Gastroesophageal sphincter (tissue), 4 donors: ENCODE measurements at regions not wholly inside any gene's neighbourhood (a gene's known extent, or its start where the extent isn't known, plus 50 kb on each side); places are given as distances from the start of the nearest gene placed in this dataset.

Experiments
- ATAC-seq: fragments of 150-250 bp; one replicate; pipeline ENCODE4 v1.9.1; 2016; ENCODE audit warnings: mild to moderate bottlenecking, moderate library complexity
- H3K27ac ChIP-seq, 4 donors: fragments of 200-600 bp; sonication (generic) in 3 of 4; 1 replicate in 3 of 4; 2 replicates in 1 of 4; pipeline ENCODE4 v1.5.1; 2016 to 2019
- H3K27me3 ChIP-seq: fragments of 200-600 bp; sonication (generic); one replicate; pipeline ENCODE4 v1.5.1; 2019
- H3K36me3 ChIP-seq, 2 donors: fragments of 200-600 bp; sonication (generic); one replicate each; pipeline ENCODE4 v1.5.1; 2019; ENCODE audit warnings: control low read depth in 1 of 2
- H3K4me1 ChIP-seq, 3 donors: fragments of 200-600 bp; sonication (generic); 1 replicate in 2 of 3; 2 replicates in 1 of 3; pipeline ENCODE4 v1.5.1; 2016 to 2019; ENCODE audit warnings: control low read depth in 2 of 3
- H3K4me3 ChIP-seq, 2 donors: fragments of 200-600 bp; sonication (generic); one replicate each; pipeline ENCODE4 v1.5.1; 2019; ENCODE audit warnings: mild to moderate bottlenecking in 1 of 2, moderate library complexity in 1 of 2
- H3K9me3 ChIP-seq, 3 donors: fragments of 200-600 bp; sonication (generic); one replicate each; pipeline ENCODE4 v1.5.1; 2017 to 2019; ENCODE audit warnings: control low read depth in 2 of 3
- EP300 ChIP-seq: sonication (generic); formaldehyde crosslinking; IDR thresholded peaks from one replicate; pipeline ENCODE4 v1.6.1; 2017; ENCODE audit warnings: antibody characterized with exemption, mild to moderate bottlenecking
- POLR2A ChIP-seq, 2 donors: fragments of 450-650 bp; IDR thresholded peaks; one replicate each; pipeline ENCODE4 v1.6.1; 2017; ENCODE audit warnings: antibody characterized with exemption in 2 of 2, mild to moderate bottlenecking in 2 of 2, moderate library complexity in 1 of 2
- POLR2AphosphoS5 ChIP-seq: sonication (generic); formaldehyde crosslinking; IDR thresholded peaks from one replicate; pipeline ENCODE4 v1.6.1; 2017; ENCODE audit warnings: antibody characterized with exemption
- WGBS, 2 donors: methylation state at CpG; one replicate each; pipeline ENCODE4 v1.1.5; 2018; ENCODE audit warnings: low coverage in 1 of 2; 5-methylcytosine and 5-hydroxymethylcytosine counted together
- TF ChIP-seq, protein P1 (sequence below), 4 experiments: fragments of 200-600 bp in 2 of 4; fragments of 450-650 bp in 2 of 4; sonication (generic) in 1 of 4; IDR thresholded peaks; one replicate each; pipeline ENCODE4 v1.5.1; 2017 to 2019; ENCODE audit warnings: antibody characterized with exemption in 4 of 4, mild to moderate bottlenecking in 2 of 4, moderate library complexity in 2 of 4

DNA sequence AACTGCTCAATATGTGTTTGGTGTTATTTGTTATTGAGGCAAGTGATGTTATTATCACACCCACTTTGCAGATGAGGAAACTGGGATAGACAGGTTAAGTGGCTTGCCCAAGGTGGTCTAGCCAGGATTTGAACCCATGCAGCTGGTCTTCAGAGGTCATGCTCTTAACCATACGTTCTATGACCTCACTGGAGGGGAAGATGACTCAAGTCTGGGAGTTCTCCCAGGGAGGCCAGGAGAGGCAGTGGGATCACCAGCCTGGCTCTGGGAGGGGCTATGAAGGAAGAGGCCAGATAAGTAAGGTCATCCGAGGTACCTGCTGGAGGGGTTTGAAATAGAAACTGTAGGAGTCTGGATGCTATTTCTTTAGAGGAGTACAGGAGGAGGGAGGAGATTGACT is 95.3 kb downstream of the NAV1 start:
- TF ChIP-seq POLR2A (IDR thresholded peaks at IDR 0.05) (no peak), POLR2AphosphoS5 (no peak), EP300 (no peak)
- TF ChIP-seq, protein P1, sequence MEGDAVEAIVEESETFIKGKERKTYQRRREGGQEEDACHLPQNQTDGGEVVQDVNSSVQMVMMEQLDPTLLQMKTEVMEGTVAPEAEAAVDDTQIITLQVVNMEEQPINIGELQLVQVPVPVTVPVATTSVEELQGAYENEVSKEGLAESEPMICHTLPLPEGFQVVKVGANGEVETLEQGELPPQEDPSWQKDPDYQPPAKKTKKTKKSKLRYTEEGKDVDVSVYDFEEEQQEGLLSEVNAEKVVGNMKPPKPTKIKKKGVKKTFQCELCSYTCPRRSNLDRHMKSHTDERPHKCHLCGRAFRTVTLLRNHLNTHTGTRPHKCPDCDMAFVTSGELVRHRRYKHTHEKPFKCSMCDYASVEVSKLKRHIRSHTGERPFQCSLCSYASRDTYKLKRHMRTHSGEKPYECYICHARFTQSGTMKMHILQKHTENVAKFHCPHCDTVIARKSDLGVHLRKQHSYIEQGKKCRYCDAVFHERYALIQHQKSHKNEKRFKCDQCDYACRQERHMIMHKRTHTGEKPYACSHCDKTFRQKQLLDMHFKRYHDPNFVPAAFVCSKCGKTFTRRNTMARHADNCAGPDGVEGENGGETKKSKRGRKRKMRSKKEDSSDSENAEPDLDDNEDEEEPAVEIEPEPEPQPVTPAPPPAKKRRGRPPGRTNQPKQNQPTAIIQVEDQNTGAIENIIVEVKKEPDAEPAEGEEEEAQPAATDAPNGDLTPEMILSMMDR (IDR thresholded peaks at IDR 0.05): no peak
- ATAC-seq: no peak
- 50 to 56% methylated on average over 1 of the region's 2 CpGs for WGBS, 2 donors
- H3K36me3 ChIP-seq: no peaks in the 10 kb centered on the region
- H3K27me3 ChIP-seq: no peaks in the 10 kb centered on the region
- H3K4me3 ChIP-seq: no peak overlapping the region
- no peaks in the 10 kb centered on the region for H3K9me3 ChIP-seq
- H3K27ac ChIP-seq: no peak overlapping the region
- peaks cover 0 to 59% (median 17%) of the 10 kb centered on the region in 3 donors for H3K4me1 ChIP-seq

DNA sequence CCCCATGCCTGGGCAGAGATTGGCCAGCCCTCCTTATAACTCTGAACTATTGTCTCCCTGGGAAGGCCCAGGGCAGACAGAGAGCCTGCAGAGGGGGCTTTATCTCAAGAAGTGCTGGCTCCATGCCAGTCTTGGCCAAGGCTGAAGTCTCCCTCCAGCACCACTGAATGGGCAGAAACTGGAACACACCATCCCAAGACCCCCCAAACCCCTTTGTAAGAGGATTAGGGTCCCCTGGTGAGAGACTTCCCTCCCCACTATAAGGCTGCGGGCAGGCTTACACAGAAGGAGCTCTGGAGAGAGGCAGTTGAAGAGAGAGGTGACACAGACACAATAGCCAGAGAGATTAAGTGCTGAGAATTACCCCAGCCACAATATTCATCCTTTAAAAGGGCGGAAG is 97.2 kb downstream of the NAV1 start:
- peaks cover 0 to 62% (median 27%) of the 10 kb centered on the region in 3 donors for H3K4me1 ChIP-seq
- H3K36me3 ChIP-seq: no peaks in the 10 kb centered on the region
- H3K4me3 ChIP-seq: no peak overlapping the region
- no peak overlapping the region for H3K27ac ChIP-seq
- no peak for ATAC-seq
- TF ChIP-seq EP300 (no peak), POLR2AphosphoS5 (no peak), POLR2A (IDR thresholded peaks at IDR 0.05) (no peak)
- 80 to 100% methylated on average over 1 to 2 of the region's 2 CpGs for WGBS, 2 donors
- no peaks in the 10 kb centered on the region for H3K27me3 ChIP-seq
- no peaks in the 10 kb centered on the region for H3K9me3 ChIP-seq

DNA sequence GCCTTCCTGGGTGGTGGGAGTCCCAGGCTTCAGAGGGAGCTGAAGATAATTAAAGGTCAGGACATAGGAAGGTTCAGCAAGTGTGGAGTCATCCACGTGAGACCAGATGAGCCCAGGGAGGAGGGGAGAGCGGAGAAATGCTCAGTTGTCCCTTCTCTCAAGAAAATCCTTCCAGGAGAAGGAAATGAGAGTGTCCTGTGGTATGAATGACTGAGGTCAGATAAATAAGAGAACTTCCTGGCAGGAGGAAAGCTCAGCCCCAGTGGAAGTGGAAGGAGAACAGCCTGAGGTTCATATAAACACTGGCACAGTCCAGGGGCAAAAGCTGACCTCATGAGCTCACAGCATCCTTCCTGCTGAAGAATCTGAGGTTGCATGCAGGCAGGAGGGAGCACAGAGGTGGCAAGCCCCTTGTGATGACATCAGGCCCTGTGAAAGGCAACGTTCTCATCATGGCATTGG is 97.6 kb downstream of the NAV1 start:
- H3K4me1 ChIP-seq: peaks cover 0 to 62% (median 27%) of the 10 kb centered on the region in 3 donors
- TF ChIP-seq EP300 (no peak), POLR2A (IDR thresholded peaks at IDR 0.05) (no peak)
- H3K27me3 ChIP-seq: no peaks in the 10 kb centered on the region
- H3K36me3 ChIP-seq: no peaks in the 10 kb centered on the region
- no peak overlapping the region for H3K4me3 ChIP-seq
- H3K27ac ChIP-seq: no peak overlapping the region
- 43 to 62% methylated on average over 1 to 3 of the region's 3 CpGs for WGBS, 2 donors
- ATAC-seq: no peak
- H3K9me3 ChIP-seq: no peaks in the 10 kb centered on the region

DNA sequence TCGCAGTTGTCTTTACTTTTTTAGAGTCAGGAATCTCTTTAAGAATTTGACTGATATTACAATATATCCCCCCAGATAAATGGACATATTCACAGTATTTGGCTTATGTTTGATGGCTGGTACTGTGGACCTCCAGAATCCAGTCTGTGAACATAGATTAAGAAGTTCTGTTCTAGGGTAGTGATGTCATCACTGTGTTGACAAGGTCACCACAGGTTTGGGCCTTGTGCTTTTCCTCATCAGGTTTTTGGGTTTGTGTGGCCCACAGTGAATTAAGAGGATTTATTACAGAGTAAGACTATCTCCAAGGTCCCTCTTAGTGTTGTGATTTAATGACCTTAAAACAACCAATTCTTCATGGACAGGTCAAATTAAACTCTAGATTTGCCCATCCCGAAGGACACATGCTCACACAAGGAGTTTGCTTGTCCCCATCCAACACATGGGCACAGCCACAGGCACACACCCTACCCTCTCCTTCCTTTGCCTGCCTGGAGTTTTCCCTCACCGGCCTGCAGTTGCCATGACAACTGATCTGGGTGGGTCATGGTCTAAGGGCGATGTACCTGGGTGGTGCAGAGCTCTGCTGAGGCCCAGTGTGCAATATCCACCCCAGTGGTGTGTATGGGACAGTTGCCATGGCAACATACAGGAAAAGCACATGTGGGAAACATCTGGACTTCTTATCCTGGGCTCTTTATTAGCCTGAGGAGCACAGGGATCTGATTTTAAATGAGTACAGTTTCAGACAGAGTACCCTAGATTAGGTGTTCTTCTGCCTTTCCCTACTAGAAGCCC is 98.6 kb downstream of the NAV1 start:
- 77 to 100% methylated on average over 2 to 4 of the region's 4 CpGs for WGBS, 2 donors
- Histone ChIP-seq H3K36me3 (no peaks in the 10 kb centered on the region), H3K4me3 (no peak overlapping the region), H3K4me1 (peaks cover 0 to 62% (median 27%) of the 10 kb centered on the region in 3 donors), H3K9me3 (no peaks in the 10 kb centered on the region), H3K27ac (no peak overlapping the region), H3K27me3 (no peaks in the 10 kb centered on the region)
- no peak for ATAC-seq
- TF ChIP-seq, protein P1 (IDR thresholded peaks at IDR 0.05): no peak
- TF ChIP-seq EP300 (no peak), POLR2A (IDR thresholded peaks at IDR 0.05) (no peak), POLR2AphosphoS5 (no peak)

DNA sequence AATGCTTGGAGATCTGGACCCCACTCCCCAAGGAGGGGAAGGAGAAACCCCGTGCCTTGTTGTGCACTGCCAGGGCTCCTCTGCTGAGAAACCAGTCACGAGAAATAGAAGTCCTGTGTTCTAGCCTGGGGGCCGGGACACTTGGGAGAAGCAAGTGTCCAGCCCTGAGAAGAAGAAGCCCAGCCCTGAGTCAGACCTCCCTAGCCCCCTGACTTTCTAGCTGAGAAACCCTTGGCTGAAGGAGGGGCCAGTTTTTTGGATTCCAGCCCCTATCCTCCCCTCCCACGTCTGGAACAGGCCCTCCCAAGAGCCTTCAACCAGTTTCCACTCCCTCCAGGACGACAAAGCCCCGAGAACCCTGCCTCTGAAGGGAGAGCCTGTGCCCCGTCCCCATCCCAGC is 100.5 kb downstream of the NAV1 start:
- Histone ChIP-seq H3K27me3 (no peaks in the 10 kb centered on the region), H3K4me3 (no peak overlapping the region), H3K9me3 (no peaks in the 10 kb centered on the region), H3K36me3 (no peaks in the 10 kb centered on the region), H3K27ac (peak overlapping the region in 3 of 4 donors; percentile 18 to 51 (median 46)), H3K4me1 (peaks cover 0 to 44% (median 15%) of the 10 kb centered on the region in 3 donors)
- WGBS, 2 donors: 60% methylated on average over 1 of the region's 7 CpGs; no CpG with 5 or more reads in 1 of the 2 donors
- TF ChIP-seq, protein P1 (IDR thresholded peaks at IDR 0.05): no peak
- TF ChIP-seq POLR2A (IDR thresholded peaks at IDR 0.05): no peak
- no peak for TF ChIP-seq POLR2AphosphoS5
- no peak for TF ChIP-seq EP300
- no peak for ATAC-seq

DNA sequence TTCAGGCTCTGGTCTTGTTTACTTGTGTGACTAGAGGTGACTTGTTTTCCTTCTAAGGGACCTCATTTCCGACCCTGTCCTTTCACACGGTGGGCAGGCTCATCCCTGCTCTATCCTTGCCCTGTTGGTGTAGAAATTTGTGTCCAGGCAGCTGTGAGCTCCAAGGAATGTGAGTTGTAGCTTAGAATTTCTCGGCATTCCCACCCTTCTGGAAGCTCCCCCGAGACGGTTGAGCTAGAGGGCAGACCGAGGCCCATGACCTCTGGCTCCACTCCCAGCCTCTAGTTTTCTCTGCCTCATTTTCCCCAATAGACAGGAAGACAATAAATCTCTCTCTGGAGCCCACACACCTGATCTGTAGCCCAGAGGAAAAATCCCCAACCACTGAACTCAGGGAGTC is 100.9 kb downstream of the NAV1 start:
- no peaks in the 10 kb centered on the region for H3K27me3 ChIP-seq
- TF ChIP-seq POLR2A (IDR thresholded peaks at IDR 0.05) (no peak), POLR2AphosphoS5 (no peak), EP300 (no peak)
- TF ChIP-seq, protein P1 (IDR thresholded peaks at IDR 0.05): no peak
- H3K27ac ChIP-seq: peak overlapping the region in 3 of 4 donors; percentile 46 to 64 (median 51)
- ATAC-seq: peak; percentile 28
- no peaks in the 10 kb centered on the region for H3K36me3 ChIP-seq
- H3K9me3 ChIP-seq: no peaks in the 10 kb centered on the region
- H3K4me1 ChIP-seq: peaks cover 0 to 40% (median 15%) of the 10 kb centered on the region in 3 donors
- WGBS, 2 donors: 80 to 86% methylated on average over 1 to 5 of the region's 6 CpGs
- no peak overlapping the region for H3K4me3 ChIP-seq
